Liver (tissue), 8 donors: ENCODE measurements at regions not wholly inside any gene's neighbourhood (a gene's known extent, or its start where the extent isn't known, plus 50 kb on each side); places are given as distances from the start of the nearest gene placed in this dataset.

Experiments
- DNase-seq: peaks from one replicate; pipeline ENCODE4 v3.0.0-alpha.2; 2017; ENCODE audit warnings: low spot score
- H3K27ac ChIP-seq, 2 donors: one replicate each; pipeline ENCODE4 v1.7.0; 2013; ENCODE audit warnings: inconsistent platforms in 2 of 2, low read length in 2 of 2, control low read depth in 1 of 2, low read depth in 1 of 2, mild to moderate bottlenecking in 1 of 2
- H3K27me3 ChIP-seq, 4 donors: one replicate each; pipeline versions ENCODE4 v1.6.1 to v1.7.0; 2013; ENCODE audit warnings: low read length in 3 of 4, inconsistent platforms in 1 of 4, mild to moderate bottlenecking in 1 of 4, moderate library complexity in 1 of 4; ENCODE audit not compliant: control insufficient read depth in 4 of 4, insufficient read depth in 4 of 4
- H3K36me3 ChIP-seq, 4 donors: one replicate each; pipeline versions ENCODE4 v1.6.1 to v1.7.0; 2013; ENCODE audit warnings: low read length in 3 of 4, mild to moderate bottlenecking in 3 of 4, low read depth in 1 of 4, moderate library complexity in 1 of 4; ENCODE audit not compliant: control insufficient read depth in 4 of 4, insufficient read depth in 3 of 4
- H3K4me1 ChIP-seq, 4 donors: one replicate each; pipeline versions ENCODE4 v1.6.1 to v1.7.0; 2013; ENCODE audit warnings: low read length in 3 of 4, mild to moderate bottlenecking in 3 of 4, moderate library complexity in 1 of 4; ENCODE audit not compliant: control insufficient read depth in 4 of 4, insufficient read depth in 4 of 4
- H3K4me3 ChIP-seq, 3 donors: one replicate each; pipeline versions ENCODE4 v1.6.1 to v1.7.0; 2013; ENCODE audit warnings: low read length in 3 of 3, control low read depth in 1 of 3, low read depth in 1 of 3, mild to moderate bottlenecking in 1 of 3
- H3K9ac ChIP-seq, 2 donors: one replicate each; pipeline ENCODE4 v1.7.0; 2013; ENCODE audit warnings: low read length in 2 of 2, mild to moderate bottlenecking in 2 of 2, moderate library complexity in 2 of 2, control low read depth in 1 of 2, low read depth in 1 of 2
- H3K9me3 ChIP-seq, 4 donors: one replicate each; pipeline versions ENCODE4 v1.6.1 to v1.7.0; 2013; ENCODE audit warnings: low read length in 3 of 4; ENCODE audit not compliant: control insufficient read depth in 4 of 4
- ATF3 ChIP-seq: IDR thresholded peaks from 2 replicates; pipeline ENCODE4 v1.6.1; 2016; ENCODE audit warnings: antibody characterized with exemption
- CTCF ChIP-seq: fragments of 150-350 bp; IDR thresholded peaks from 2 replicates; pipeline ENCODE4 v1.5.1; 2017; ENCODE audit warnings: improper control_type of control experiment, low read depth, low read length; ENCODE audit not compliant: missing input control
- EGR1 ChIP-seq, 2 donors: IDR thresholded peaks; 2 replicates each; pipeline ENCODE4 v1.6.1; 2016 to 2018; ENCODE audit warnings: antibody characterized with exemption in 2 of 2, low read depth in 2 of 2
- FOXA1 ChIP-seq: IDR thresholded peaks from 2 replicates; pipeline ENCODE4 v1.6.1; 2016; ENCODE audit warnings: antibody characterized with exemption
- GABPA ChIP-seq, 2 donors: IDR thresholded peaks in 1 of 2; conservative IDR thresholded peaks in 1 of 2; 2 replicates each; pipeline ENCODE4 v1.6.1; 2016; ENCODE audit warnings: antibody characterized with exemption in 2 of 2, mild to moderate bottlenecking in 1 of 2, moderate library complexity in 1 of 2
- HNF4A ChIP-seq, 2 donors: conservative IDR thresholded peaks; 2 replicates each; pipeline ENCODE4 v1.6.1; 2016; ENCODE audit warnings: antibody characterized with exemption in 2 of 2, mild to moderate bottlenecking in 2 of 2
- HNF4G ChIP-seq: IDR thresholded peaks from 2 replicates; pipeline ENCODE4 v1.6.1; 2016; ENCODE audit warnings: antibody characterized with exemption
- MAX ChIP-seq: IDR thresholded peaks from 2 replicates; pipeline ENCODE4 v1.6.1; 2016; ENCODE audit warnings: antibody characterized with exemption
- NR2F2 ChIP-seq: IDR thresholded peaks from 2 replicates; pipeline ENCODE4 v1.6.1; 2016; ENCODE audit warnings: antibody characterized with exemption
- RAD21 ChIP-seq, 2 donors: IDR thresholded peaks; 2 replicates each; pipeline ENCODE4 v1.6.1; 2016; ENCODE audit warnings: antibody characterized with exemption in 2 of 2, mild to moderate bottlenecking in 2 of 2
- REST ChIP-seq: IDR thresholded peaks from 2 replicates; pipeline ENCODE4 v1.6.1; 2016; ENCODE audit warnings: antibody characterized with exemption, mild to moderate bottlenecking
- RXRA ChIP-seq, 2 donors: IDR thresholded peaks; 2 replicates each; pipeline ENCODE4 v1.6.1; 2017 to 2018; ENCODE audit warnings: antibody characterized with exemption in 2 of 2, mild to moderate bottlenecking in 1 of 2
- TAF1 ChIP-seq: conservative IDR thresholded peaks from 2 replicates; pipeline ENCODE4 v1.6.1; 2016; ENCODE audit warnings: antibody characterized with exemption, mild to moderate bottlenecking
- ZBTB33 ChIP-seq: IDR thresholded peaks from 2 replicates; pipeline ENCODE4 v1.6.1; 2016; ENCODE audit warnings: antibody characterized with exemption
- WGBS: extraction: QIAGEN DNeasy Blood & Tissue Kit; methylation state at CpG from one replicate; pipeline ENCODE4 v1.1.7; 2013; 5-methylcytosine and 5-hydroxymethylcytosine counted together
- donor health status: healthy.
- donor health status: healthy.
- donor health status: healthy.
- donor health status: healthy.
- donor health status: healthy.

- Histone ChIP-seq H3K27ac (no peak overlapping the region), H3K27me3 (no peaks in the 10 kb centered on the region), H3K4me3 (no peak overlapping the region), H3K9ac (no peak overlapping the region), H3K36me3 (no peaks in the 10 kb centered on the region), H3K9me3 (no peaks in the 10 kb centered on the region), H3K4me1 (peaks cover 0 to 3% (median 0%) of the 10 kb centered on the region in 4 donors)
- 83% methylated on average over 13 of the region's 13 CpGs for WGBS
- DNase-seq: no peak
- TF ChIP-seq RAD21 (IDR thresholded peaks at IDR 0.05) (no peak), RXRA (IDR thresholded peaks at IDR 0.05) (no peak), ATF3 (no peak), HNF4G (no peak), MAX (no peak), REST (no peak), ZBTB33 (no peak), TAF1 (no peak), NR2F2 (no peak), GABPA (IDR thresholded peaks at IDR 0.05 in 1 of 2, conservative IDR thresholded peaks at IDR 0.05 in 1 of 2) (no peak)
Measured at GRCh38 chr16:85232369-85233142, 120.3 kb upstream of the CIBAR2 start.

- Histone ChIP-seq H3K9me3 (no peaks in the 10 kb centered on the region), H3K9ac (no peak overlapping the region), H3K36me3 (no peaks in the 10 kb centered on the region), H3K4me3 (no peak overlapping the region), H3K4me1 (peaks cover 0 to 3% (median 0%) of the 10 kb centered on the region in 4 donors), H3K27me3 (no peaks in the 10 kb centered on the region), H3K27ac (no peak overlapping the region)
- TF ChIP-seq HNF4A (conservative IDR thresholded peaks at IDR 0.05) (no peak), REST (no peak), EGR1 (IDR thresholded peaks at IDR 0.05; ENCODE audit: low read depth in 2 of 2) (no peak), MAX (no peak), ATF3 (no peak), NR2F2 (no peak), RAD21 (IDR thresholded peaks at IDR 0.05) (no peak), CTCF (no peak), GABPA (IDR thresholded peaks at IDR 0.05 in 1 of 2, conservative IDR thresholded peaks at IDR 0.05 in 1 of 2) (no peak), RXRA (IDR thresholded peaks at IDR 0.05) (no peak), ZBTB33 (no peak), TAF1 (no peak), FOXA1 (no peak)
- 92% methylated on average over 6 of the region's 6 CpGs for WGBS
- no peak for DNase-seq
Measured at GRCh38 chr16:85233516-85233915, 121.2 kb upstream of the CIBAR2 start.
